Chondrocyte (in vitro differentiated cells): ENCODE measurements at regions not wholly inside any gene's neighbourhood (a gene's known extent, or its start where the extent isn't known, plus 50 kb on each side); places are given as distances from the start of the nearest gene placed in this dataset.

Experiments used
- DNase-seq: peaks from one replicate; pipeline ENCODE4 v3.0.0; 2021; ENCODE audit warnings: mixed read lengths, low spot score
- H3K27ac Mint-ChIP-seq: one replicate; pipeline ENCODE4 v1.8.0; 2021; ENCODE audit warnings: mild to moderate bottlenecking, moderate library complexity, mixed read lengths; ENCODE audit not compliant: unreplicated experiment
- H3K27me3 Mint-ChIP-seq: 2 replicates; pipeline ENCODE4 v1.8.0; 2021; ENCODE audit warnings: low read depth, mixed read lengths
- H3K36me3 Mint-ChIP-seq: 2 replicates; pipeline ENCODE4 v1.8.0; 2021; ENCODE audit warnings: low read depth, mixed read lengths
- H3K4me1 Mint-ChIP-seq: 2 replicates; pipeline ENCODE4 v1.8.0; 2021; ENCODE audit warnings: low read depth, mild to moderate bottlenecking, mixed read lengths
- H3K4me3 Mint-ChIP-seq: one replicate; pipeline ENCODE4 v1.8.0; 2021; ENCODE audit warnings: mild to moderate bottlenecking, moderate library complexity, mixed read lengths; ENCODE audit not compliant: unreplicated experiment
- H3K9me3 Mint-ChIP-seq: 2 replicates; pipeline ENCODE4 v1.8.0; 2021; ENCODE audit warnings: low read depth, mixed read lengths
- CTCF ChIP-seq: fragments of 200-600 bp; sonication (generic); IDR thresholded peaks from 2 replicates; pipeline ENCODE4 v1.5.0; 2021; ENCODE audit warnings: antibody characterized with exemption, mild to moderate bottlenecking, moderate library complexity

- Mint-ChIP-seq H3K36me3 (no peaks in the 10 kb centered on the region), H3K27me3 (no peaks in the 10 kb centered on the region), H3K4me1 (peaks cover 38% of the 10 kb centered on the region), H3K9me3 (no peaks in the 10 kb centered on the region), H3K27ac (peak overlapping the region; percentile 45), H3K4me3 (no peak overlapping the region)
- no peak for DNase-seq
- TF ChIP-seq CTCF = no peak
Measured at GRCh38 chr4:54540931-54541330, 116.8 kb upstream of the KIT start.

DNA sequence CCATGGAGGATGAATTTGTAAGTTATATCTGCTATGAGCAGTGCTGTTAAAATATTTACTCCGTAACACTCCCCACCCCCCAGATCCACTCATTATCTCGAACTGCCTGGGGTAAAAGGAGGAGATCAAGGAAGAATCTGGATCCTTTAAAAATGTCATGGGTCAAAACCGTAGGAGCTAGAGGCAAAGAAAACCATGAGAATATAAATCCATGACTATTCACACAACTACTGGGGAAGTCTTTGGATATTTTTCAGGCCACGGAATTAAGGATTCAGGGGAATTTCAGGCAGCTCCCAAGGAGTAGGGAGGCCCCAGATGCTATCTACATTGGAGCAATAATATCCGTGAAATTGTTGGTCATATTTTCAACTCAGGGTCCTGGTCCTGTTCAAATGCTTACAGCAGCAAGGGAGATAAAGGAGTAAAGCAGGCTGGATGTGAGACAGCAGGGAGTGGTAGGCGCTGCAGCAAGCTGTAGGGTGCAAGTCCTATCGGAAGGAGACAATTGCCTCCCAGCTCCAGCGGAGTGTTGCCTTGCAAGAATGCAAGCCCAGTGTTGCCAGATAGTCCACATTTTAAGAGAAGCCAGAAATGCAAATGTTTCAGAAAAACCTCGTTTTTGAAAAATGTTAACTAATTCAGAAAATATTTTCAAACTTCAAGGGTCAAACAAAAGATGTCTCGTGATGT lies 116.2 kb upstream of the KIT start:
- TF ChIP-seq CTCF = no peak
- peaks cover 38% of the 10 kb centered on the region for H3K4me1 Mint-ChIP-seq
- H3K36me3 Mint-ChIP-seq = no peaks in the 10 kb centered on the region
- no peaks in the 10 kb centered on the region for H3K27me3 Mint-ChIP-seq
- H3K9me3 Mint-ChIP-seq = no peaks in the 10 kb centered on the region
- no peak overlapping the region for H3K4me3 Mint-ChIP-seq
- peak overlapping the region; percentile 50 for H3K27ac Mint-ChIP-seq
- DNase-seq = no peak

GRCh38 chr4:54542119-54542438 lies 115.7 kb upstream of the KIT start:
- H3K4me1 Mint-ChIP-seq = peaks cover 38% of the 10 kb centered on the region
- H3K36me3 Mint-ChIP-seq = no peaks in the 10 kb centered on the region
- H3K4me3 Mint-ChIP-seq = no peak overlapping the region
- DNase-seq = no peak
- no peak for TF ChIP-seq CTCF
- peak overlapping the region; percentile 50 for H3K27ac Mint-ChIP-seq
- no peaks in the 10 kb centered on the region for H3K9me3 Mint-ChIP-seq
- H3K27me3 Mint-ChIP-seq = no peaks in the 10 kb centered on the region

DNA sequence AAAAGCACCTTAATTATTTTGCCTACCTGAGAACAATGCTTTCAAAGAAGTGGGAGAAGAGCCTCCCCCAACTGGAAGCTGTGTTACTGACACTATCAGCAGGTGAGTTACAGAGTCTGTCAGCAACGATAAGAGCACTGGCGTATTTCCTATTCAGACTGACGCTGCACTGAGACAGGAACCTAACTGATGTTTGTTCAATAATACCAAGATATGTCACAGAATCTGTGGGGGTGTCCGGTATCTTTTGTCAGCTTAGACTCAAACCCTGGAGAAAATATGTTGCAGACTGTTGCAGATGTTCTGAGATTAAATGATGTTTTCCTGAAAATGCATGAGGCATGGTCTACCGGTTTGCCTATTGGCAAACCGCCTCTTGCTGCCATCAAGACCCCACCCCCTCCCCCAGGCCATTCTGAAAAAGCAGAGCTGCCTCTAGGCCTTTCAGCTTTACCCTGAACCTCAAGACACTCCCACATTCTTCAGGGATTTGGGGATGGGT lies 115.2 kb upstream of the KIT start:
- DNase-seq = no peak
- Mint-ChIP-seq H3K4me1 (peaks cover 38% of the 10 kb centered on the region), H3K36me3 (no peaks in the 10 kb centered on the region), H3K27ac (peak overlapping the region; percentile 49), H3K4me3 (no peak overlapping the region), H3K27me3 (no peaks in the 10 kb centered on the region), H3K9me3 (no peaks in the 10 kb centered on the region)
- TF ChIP-seq CTCF = no peak

DNA sequence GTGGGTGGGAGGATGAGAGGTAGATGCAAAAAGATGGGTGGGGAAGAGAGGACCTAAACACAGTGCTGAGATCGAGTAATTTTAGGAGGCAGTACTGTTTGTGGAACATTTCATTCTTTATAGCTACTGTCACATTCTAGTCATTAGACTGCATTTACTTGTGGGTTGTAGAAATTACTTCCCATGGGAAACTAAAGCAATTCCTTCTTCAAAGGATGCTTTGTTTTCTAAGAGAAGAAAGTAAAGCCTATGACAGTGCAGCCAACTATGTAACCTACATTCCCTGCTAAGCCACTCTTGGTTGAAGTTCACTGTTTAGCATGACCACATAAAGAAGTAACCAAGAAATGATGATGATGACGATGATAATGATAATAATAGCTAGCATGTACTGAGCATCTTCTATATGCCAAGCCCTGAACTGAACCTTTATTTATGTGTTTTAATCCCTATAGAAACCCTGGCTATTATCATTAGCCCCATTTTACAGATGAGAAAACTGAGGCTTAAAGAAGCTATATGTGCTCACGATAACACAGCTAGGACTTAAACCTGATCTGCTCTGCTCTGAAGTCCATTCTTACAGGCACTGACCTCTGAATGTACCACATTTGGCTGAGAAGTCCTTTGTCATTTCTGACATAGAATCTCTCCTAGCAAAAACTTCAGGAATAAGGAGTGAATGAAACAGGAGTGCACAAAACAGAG lies 114.5 kb upstream of the KIT start:
- Mint-ChIP-seq H3K36me3 (no peaks in the 10 kb centered on the region), H3K27me3 (no peaks in the 10 kb centered on the region), H3K4me3 (no peak overlapping the region), H3K9me3 (no peaks in the 10 kb centered on the region), H3K4me1 (peaks cover 38% of the 10 kb centered on the region), H3K27ac (no peak overlapping the region)
- no peak for TF ChIP-seq CTCF
- no peak for DNase-seq
